ENCODE measurements at regions not wholly inside any gene's neighbourhood (a gene's known extent, or its start where the extent isn't known, plus 50 kb on each side); places are given as distances from the start of the nearest gene placed in this dataset.
"Not testable (repeated sequence)": the region's sequence is repeated elsewhere in the genome, so short reads cannot be mapped to it uniquely, and the experiment has no call there.

DNA sequence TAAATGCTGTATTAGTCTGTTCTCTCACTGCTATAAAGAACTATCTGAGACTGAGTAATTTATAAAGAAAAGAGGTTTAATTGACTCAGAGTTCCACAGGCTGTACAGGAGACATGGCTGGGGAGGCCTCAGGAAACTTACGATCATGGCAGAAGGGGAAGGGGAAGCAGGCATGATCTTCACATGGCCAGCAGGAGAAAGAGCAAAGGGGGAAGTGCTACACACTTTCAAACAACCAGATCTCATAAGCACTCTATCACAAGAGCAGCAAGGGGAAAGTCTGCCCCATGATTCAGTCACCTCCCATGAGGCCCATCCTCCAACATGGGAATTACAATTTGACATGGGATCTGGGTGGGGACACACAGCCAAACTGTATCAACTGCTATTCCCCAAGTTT lies 367.8 kb upstream of the DPPA4 start:
- not testable (repeated sequence) for TF ChIP-seq FOXM1 (IDR thresholded peaks at IDR 0.05; ENCODE audit: borderline replicate concordance); ZNF384 (IDR thresholded peaks at IDR 0.05); SP1 (IDR thresholded peaks at IDR 0.05)

All from HEK293T (cell line).